GM21381 (cell line): ENCODE measurements at regions not wholly inside any gene's neighbourhood (a gene's known extent, or its start where the extent isn't known, plus 50 kb on each side); places are given as distances from the start of the nearest gene placed in this dataset.

Experiments used
- ATAC-seq: cut with Tn5 transposase; IDR thresholded peaks from one replicate; pipeline ENCODE4 v1.9.1; 2021; ENCODE audit warnings: mild to moderate bottlenecking, moderate library complexity; ENCODE audit not compliant: unreplicated experiment

DNA sequence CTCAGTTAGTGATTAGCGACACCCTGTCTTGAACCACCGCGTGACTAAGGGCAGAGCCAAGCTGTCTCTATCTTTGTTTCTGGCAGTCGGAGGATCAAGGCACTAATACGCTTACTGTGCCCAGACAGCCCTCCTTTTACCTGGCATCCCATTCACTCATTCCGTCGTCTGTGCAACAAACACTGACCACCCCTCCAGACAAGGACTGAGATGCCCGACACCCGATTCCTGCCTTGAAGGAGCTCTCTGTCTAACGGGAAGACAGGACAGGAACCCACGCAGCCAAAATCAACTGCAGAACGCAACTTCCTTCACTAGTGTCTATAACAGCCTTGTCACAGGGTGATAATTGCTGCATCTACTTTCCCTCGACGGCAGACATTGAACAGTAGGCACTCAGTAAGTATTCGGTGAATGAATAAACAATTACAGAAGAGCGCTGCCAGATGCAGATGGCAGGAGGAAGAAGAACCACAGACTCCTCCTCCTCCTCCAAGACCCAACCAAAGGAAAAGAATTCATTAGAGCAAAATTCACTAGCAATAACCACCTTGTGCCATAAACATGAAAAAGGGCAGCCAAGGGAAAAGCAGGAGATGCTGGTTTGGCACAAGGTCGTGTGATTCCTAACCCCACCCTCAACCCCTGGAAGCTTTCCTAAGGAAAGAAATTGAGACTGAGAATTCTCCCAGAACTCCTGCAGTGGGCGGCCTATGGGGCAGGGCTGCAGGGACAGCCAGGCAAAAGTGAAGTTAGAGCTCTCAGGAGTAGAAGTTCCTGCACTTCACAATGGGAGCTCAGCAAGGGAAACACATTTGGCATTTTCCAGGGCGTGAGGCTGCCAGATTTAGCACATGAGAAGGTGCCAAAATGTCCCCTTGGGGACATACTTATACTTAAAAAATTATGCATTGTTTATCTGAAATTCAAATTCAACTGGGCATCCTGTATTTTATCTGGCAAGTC, 186.6 kb upstream of the DIO3 start:
- no peak for ATAC-seq

DNA sequence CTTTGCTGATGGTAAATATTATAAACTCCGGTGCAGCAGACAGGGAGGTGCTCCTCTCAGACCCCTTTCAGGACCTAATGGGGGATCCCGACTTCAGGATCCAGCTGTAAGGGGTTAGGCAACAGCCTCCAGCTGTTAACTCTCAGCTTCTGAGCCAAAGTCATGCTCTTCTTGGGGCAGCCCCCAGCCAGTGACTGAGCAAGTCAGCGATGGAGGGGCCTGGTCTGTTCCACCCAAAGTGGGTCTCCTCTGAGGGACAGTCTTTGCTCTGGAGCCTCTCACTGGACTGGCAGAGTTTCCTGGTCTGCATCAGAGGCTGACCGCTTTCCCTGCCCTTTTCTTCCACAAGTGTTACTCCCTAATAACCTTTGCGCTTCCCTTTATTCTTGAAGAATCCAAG, 184.2 kb upstream of the DIO3 start:
- ATAC-seq: no peak

DNA sequence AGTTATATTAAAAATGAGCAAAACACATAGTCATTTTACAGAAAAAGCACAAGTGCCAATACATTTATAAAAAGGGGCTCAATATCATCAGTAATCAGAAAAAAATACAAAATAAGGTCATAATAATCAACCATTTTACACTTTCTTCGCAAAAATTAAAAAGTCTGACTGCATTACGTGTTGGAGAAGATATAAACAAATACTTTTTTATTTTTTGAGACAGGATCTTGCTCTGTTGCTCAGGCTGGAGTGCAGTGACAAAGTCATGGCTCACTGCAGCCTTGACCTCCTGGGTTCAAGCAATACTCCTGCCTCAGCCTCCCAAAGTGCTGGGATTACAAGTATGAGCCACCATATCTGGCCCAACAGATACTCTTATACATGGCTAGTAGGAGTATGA, 181.5 kb upstream of the DIO3 start:
- no peak for ATAC-seq

DNA sequence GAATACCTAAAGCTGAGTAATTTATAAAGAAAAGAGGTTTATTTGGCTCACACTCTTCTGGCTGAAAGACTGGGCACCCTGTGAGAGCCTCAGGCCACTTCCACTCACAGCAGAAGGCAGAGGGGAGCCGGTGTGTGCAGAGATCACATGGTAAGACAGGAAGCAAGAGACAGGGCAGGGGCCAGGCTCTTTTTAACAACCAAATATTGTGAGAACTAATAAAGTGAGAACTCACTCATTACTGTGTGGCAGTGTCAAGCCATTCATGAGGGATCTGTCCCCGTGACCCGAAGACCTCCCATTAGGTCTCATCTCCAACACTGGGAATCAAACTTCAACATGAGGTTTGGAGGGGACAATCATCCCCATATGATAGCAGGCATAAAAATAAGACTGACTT, 180.8 kb upstream of the DIO3 start:
- ATAC-seq: no peak

DNA sequence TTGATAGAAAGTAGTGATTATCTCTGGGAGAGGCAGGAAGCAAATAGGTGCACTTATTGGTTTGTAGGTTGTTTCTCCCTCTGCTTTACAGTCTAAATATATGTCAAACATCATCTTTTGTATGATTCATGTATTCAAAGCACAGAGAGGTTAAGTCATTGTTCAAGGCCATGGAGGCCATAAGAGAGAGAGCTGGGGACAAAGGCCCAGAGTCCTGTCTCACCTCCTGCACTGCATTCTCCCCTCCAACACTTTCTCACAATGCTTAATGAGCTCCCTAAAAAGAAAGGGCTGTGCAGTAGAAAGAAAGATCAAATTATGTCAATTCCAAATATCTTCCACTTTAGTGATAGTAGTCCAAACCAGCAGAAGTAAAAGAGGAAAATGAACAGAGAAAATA, 180.4 kb upstream of the DIO3 start:
- no peak for ATAC-seq

DNA sequence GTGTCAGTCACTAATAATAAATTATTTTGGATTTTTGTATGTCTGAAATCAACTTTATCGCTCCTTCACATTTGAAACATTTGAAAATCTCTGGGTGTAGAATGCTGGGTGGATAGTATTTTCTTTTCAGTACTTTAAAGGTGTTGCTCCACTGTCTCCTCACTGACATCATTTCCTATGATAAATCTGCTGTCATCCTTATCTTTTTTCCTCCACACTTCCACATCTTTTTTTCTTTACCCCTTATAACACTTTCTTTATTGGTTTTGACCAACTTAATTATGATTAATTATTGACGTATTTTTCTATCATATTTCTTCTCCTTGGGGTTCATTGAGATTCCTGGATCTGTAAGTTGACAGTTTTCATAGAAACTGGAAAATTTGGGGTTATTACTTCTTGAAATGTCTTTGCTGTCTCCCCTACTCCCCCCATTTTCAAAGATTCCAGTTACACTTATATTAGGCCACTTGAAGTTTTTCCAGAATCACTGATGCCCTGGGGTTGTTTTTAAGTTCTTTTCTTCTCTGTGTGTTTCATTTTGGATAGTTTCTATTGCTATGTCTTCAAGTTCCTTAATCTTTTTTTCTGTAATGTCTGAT, 177.5 kb upstream of the DIO3 start:
- no peak for ATAC-seq

DNA sequence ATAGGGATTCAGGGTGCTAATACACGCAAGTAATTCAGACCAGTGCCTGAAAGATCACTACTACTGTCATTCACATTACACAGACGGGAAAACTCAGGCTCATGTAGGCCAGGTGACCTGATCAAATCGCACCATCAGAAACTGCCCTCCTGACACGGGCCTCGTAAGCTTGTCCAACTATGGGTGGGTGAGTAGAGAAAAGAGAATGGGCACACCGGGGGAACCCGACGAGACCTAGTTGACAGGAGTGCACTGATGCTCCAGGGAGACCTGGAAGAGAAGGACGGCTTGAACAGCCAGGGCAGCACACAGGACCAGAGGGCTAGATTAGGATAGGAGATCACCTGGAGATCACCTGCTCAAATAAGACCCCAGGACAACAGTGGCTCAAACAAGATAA, 166.9 kb upstream of the DIO3 start:
- no peak for ATAC-seq

DNA sequence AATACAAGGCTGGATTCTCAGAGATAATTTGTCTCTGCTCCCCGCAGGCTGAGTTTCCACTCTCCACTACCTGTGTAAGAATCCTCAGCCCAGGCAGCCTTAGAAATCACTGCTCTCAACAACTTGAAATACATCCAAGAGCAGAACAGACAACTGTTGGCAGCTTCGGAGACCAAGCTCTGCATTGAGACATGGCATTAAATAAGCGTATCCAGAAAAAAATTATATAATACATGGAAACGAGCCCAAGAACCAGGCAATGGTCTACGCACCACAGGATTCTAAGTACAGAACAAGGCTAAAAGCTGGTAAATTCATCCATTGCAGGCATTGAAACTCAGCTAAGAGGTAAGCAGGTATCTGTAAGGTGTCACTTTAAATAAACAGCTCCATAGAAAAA, 165.5 kb upstream of the DIO3 start:
- no peak for ATAC-seq

DNA sequence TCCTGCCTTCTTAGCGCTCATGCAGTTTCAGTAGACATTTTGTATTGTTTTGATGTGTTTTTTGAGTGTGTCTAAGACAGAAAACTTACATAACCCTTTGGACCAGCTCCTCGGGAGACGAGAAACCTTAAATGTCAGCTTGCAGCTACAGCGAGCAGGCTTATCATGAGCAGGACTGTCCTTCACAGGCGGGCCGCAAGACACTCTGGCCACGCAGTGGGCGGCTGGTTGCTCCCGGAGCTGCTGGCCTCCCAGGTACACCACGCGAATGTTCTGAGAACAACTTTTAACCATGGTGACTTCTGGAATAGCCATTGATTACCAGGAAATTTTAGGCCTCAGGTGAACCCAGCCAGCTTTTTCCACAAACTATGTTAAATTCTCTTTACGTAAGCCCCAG, 164.1 kb upstream of the DIO3 start:
- ATAC-seq: no peak

DNA sequence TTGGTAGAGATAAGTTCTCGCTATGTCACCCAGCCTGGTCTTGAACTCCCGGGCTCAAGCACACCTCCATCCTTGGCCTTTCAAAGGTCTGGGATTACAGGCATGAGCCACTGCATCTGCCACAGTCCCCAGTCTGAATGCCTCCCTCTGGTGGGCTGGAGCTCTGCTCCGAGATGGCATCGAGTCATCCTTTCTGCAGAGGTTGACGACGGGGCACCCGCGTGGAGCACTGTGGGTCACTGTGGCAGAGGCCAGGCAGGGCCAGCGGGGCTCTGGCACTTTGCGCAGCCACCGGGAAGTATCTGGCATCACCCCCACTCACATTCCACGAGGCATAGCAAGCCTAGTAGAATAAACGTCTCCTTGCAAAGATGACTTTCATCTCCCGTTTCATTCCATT, 163.3 kb upstream of the DIO3 start:
- no peak for ATAC-seq

DNA sequence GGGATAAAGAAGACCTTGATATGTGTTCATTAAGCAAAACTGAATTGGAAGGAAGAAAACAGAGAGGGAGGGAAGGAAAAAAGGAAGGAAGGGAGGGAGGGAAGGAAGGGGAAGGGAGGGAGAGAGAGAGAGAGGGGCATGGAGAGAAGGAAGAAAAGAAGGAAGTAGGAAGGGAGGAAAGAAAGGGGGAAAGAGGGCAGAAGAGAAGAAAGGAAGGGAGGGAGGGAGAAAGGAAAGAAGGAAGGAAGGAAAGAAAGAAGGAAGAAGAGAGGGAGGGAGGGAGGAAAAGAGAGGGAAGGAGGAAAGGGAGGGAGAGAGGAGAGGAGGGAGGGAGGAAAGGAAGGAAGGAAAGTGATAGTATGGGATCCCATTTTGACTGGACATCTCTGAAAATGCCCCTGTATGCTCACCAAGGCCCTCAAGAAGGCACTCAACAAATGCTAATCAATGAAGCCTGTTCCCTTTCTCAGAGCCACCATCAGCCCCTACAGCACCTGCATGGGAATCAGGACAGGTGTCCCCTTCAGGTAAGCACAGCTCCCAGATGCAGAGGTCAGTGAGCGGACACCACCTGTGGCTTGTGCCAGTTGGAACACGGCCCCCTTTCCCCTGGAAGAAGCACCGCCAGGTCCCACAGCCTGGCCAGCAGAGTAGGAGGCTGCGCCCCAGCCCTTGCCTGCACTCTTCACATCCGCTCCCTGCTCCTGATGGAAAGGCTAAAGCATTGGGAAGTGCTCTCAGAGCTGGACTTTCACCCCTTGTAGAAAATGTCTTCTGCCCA, 161.4 kb upstream of the DIO3 start:
- ATAC-seq: no peak

DNA sequence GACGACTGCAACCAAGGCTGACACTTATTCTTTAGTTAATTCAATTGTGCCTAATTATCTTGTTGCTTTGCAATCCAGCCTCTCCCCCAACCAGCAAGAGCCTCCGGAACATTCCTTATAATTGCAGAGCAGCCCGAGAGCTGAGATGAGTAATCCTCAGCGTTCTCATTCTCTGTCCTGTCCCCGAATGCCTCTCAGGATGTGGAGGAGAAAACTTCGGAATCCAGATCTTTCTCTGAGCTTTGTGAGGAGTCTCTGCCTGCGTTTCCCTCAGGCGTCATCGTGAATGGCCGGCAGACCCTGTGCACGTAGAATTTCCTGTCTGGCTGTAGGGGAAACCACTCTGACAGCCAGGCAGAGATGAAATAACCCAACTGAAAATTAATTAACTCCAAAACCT, 160.5 kb upstream of the DIO3 start:
- no peak for ATAC-seq

DNA sequence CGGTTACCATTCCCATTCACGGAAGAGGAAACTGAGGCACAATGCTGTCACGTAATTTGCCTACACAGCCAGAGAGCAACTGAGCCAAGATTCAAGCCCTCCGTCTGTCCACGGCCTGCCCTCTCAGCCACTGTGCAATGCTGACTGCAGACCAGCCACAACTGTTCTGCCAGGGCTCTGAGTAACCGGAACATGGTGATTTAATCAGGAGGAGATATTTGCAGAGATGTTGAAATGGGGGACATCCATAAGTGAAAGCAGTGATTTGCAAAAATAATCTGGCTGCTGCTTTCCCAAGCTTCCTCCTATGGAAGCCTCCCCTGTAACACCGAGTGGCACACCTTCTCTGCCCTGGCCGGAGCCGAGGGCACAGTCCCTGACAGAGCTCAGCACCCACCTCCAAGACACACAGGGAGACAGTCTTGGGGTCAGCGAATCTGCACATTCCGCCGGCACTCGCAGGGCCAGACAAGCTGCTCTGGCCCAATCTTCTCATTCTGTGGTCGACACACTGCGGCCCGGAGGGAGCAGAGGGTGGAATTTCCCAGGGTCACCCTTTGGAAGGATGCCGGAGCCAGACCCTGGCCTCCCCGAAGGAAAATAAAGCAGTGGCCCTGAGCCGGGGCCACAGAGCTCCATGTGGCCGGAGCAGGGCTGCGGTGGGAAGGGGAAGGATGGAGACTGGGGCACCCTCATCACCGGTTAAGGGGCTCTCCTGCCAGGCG, 158.2 kb upstream of the DIO3 start:
- ATAC-seq: no peak

DNA sequence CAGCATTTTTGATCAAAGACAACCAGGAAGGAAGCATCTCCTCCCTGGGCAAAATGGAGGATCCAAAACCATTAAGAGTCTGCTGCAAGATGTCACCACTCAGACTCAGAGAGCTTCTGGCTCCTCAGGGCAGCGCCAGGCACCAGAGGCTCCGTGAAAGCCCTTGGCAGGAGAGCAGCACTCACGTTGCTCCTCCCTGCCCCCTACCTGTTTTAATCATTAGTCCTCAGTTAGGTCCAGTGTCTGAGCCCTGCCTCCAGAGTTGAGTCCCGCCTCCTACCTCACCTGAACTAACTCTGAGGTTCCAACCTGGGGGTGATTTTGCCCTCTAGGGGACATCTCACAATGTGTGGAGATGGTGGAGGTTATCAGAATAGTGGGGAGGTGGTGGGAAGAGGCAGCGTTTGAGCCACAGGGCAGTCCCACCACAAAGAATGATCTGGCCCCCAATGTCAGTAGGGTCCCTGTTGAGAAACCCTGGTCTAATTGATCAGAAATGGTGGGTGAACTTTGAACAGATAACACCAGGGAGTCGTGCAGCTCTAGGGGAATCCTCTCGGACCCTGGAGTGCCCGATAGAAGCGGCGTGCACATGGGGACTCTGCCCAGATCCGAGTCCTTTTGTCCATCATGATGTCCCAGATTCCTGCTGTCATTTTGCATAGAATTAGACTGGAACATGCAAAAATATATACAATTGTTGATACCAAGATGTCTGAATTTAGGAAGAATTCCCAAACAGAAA, 156.7 kb upstream of the DIO3 start:
- no peak for ATAC-seq

DNA sequence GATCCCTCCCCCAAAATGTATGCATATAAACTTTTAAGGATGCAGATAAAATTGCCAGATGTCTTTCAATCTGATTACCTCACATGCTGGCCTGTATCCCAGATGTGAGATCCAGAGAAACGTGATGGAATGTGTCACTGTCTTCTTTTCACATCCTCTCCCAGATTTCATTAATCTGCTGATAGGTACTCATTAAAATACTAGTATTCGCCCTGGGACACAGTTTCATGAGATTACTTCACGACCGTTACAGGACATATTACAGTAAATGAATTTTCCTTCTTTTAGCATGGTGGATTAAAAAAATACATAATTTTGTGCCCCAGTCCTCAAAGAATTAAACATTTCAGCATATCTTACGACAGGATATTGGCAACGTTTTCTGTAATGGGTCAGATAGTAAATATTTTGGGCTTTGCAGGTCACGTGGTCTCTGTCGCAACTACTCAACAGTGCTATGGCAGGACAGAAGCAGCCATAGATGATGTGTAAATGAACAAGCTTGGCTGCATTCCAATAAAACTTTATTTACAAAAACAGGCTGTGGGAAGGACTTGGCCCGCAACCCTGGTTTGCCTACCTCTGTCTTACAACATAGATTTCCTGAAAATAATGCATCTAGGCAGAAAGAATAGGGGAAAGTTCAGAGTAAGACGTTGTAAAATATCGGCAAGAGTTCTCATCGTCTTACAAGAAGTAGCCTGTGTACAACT, 156.0 kb upstream of the DIO3 start:
- no peak for ATAC-seq

DNA sequence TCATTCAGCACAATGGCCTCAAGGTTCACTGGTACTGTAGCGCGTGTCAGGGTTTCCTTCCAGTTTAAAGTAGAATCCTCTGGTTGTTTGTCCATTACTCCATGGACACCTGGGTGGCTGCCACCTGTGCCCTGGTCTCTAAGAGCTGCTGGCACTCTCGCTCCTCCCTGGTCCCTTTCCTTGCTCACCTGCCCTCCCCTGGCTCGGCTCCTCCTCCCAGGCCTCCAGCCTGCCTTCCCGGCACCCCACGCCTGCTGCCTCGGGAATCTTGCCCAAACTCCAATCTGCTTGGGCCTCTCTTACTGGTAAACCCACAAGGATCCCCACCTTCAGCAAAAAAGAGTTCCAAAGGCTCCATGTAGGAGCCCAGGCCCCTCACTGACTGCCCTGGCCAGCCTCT, 154.4 kb upstream of the DIO3 start:
- no peak for ATAC-seq

DNA sequence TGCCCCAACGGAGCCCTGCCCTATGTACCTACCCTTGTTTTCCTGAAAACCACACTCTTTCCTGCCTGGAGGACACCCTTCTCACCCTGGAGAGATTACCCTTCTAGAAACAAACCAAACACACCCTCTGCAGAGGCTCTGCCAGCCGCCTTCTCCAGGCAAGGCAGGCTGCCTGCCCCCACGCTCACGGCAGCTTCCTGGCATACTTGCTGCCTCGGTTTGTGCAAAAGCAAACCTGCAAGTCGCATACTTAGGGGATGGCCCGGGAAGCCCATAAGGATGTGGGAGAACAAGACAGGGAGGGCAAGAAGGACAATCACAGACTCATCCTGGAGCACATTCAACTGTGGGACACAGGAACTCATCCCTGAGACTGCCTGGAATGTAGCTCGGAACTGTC, 154.0 kb upstream of the DIO3 start:
- no peak for ATAC-seq

DNA sequence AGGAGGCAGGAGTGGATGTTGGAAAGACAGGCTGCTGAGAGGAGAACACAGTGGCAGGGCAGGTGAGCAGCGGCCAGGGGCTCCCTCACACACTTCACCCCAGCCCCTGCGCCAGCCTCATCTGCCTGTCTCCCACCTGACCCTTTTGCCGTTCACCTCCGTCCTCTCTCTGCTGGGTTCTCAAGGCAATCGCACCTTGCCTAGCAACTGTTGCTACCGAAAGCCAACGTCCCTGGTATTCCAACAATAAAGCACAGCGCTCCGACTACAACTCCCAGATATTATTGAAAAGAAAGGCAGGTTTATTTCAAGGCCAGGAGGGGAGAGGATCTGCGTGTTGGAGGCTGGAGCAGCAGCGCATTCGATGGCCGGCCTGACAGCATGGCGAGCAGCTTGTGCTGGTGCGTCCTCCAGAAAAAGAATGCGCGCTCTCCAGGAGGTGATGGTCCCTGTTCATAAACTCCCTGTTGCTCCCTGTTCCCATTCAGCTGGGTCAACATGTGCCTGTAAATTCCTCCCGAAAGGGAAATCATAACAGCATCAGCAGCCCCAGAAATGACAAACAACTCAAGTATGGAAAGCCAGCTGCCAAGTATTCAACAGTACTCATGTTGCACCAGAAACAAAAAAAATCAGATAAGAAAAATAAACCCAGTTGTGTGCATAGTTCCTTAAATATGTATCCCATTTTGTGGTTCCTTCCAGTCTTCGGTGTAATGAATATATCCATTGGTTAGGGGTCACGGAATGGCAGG, 153.0 kb upstream of the DIO3 start:
- ATAC-seq: no peak

DNA sequence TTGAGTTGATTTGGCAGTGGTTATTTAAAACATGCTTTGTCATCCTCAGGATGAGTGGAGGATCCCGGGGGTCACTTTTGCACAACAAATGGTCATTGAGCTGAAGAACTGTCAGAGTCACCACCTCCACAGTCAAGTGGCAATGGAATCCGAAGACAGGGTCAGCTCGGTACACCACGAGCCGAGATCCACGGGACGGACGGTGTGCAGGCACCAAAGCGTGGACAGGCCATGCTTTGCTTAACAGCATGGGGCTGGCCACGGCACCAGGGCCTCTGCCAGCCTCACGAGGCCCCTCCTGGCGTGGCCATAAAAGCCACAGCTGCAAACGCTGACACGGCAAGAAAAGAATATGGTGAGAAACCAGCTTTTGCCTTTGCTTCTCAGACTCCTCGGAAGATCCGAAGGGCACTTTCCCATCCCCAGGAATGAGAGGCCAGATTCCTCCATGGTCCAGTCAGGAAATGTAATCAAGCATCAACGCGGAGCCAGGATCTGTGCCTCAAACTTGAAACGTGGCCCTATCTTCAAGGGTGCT, 152.2 kb upstream of the DIO3 start:
- no peak for ATAC-seq
